ENCODE measurements at regions not wholly inside any gene's neighbourhood (a gene's known extent, or its start where the extent isn't known, plus 50 kb on each side); places are given as distances from the start of the nearest gene placed in this dataset.
"Not testable (repeated sequence)": the region's sequence is repeated elsewhere in the genome, so short reads cannot be mapped to it uniquely, and the experiment has no call there.

DNA sequence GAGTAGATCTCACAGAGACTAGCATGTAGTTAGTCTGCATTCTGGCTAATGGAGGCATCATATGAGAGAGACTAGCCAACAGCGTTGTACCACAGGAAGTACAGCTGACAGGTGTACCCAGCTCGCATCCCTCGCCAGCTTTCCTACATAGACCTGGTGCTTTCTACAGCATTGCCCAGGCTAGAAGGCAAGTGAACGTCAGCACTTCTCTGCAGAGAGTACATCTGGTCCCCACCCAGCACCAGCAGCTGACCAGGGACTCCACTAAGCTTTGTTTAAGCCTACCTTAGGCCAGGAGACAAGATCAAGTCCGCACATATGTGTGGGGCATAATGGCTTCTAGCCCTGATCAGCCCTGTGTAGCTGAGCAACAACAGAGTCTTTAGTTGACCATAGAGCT is 1692.9 kb downstream of the SPATA31A7 start:
- TF ChIP-seq, protein P1, sequence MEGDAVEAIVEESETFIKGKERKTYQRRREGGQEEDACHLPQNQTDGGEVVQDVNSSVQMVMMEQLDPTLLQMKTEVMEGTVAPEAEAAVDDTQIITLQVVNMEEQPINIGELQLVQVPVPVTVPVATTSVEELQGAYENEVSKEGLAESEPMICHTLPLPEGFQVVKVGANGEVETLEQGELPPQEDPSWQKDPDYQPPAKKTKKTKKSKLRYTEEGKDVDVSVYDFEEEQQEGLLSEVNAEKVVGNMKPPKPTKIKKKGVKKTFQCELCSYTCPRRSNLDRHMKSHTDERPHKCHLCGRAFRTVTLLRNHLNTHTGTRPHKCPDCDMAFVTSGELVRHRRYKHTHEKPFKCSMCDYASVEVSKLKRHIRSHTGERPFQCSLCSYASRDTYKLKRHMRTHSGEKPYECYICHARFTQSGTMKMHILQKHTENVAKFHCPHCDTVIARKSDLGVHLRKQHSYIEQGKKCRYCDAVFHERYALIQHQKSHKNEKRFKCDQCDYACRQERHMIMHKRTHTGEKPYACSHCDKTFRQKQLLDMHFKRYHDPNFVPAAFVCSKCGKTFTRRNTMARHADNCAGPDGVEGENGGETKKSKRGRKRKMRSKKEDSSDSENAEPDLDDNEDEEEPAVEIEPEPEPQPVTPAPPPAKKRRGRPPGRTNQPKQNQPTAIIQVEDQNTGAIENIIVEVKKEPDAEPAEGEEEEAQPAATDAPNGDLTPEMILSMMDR (IDR thresholded peaks at IDR 0.05; ENCODE audit: borderline replicate concordance, extremely low read depth, low read length, poor library complexity, severe bottlenecking), result not testable (repeated sequence)
- not testable (repeated sequence) for TF ChIP-seq EZH2 (IDR thresholded peaks at IDR 0.05; ENCODE audit: borderline replicate concordance, low read depth, low read length, severe bottlenecking)

Measured in DND-41 (cell line).